Tibial nerve (tissue), 3 donors: ENCODE measurements at regions not wholly inside any gene's neighbourhood (a gene's known extent, or its start where the extent isn't known, plus 50 kb on each side); places are given as distances from the start of the nearest gene placed in this dataset.

Experiments used
- POLR2A ChIP-seq, 2 donors: fragments of 450-650 bp; IDR thresholded peaks; one replicate each; pipeline ENCODE4 v1.6.1; 2017; ENCODE audit warnings: antibody characterized with exemption in 2 of 2, mild to moderate bottlenecking in 2 of 2, moderate library complexity in 2 of 2
- TF ChIP-seq, protein P1 (sequence below), 5 experiments: fragments of 200-600 bp in 3 of 5; fragments of 450-650 bp in 2 of 5; sonication (generic) in 3 of 5; IDR thresholded peaks; one replicate each; pipeline ENCODE4 v1.5.1; 2016 to 2019; ENCODE audit warnings: antibody characterized with exemption in 5 of 5, mild to moderate bottlenecking in 3 of 5, moderate library complexity in 2 of 5

DNA sequence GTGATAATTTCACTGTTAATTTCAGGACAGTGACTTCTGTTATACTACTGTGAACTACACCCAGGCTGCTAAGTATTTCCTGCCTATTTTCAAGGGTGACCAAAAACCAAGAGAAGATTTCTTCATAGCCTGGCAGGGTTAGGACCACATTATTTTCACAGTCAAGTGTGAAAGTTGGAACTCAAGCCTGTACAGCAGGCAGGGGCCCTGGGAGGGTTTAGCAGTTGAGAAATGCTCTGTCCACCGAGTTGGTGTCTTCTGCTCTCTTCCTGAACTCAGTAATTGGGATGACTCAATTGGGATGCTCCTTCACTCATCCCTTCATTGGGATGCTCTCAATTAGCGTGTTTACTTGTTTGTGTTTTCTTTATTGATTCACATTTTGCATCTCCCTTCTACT, 347.3 kb upstream of the CDH11 start:
- TF ChIP-seq, protein P1, sequence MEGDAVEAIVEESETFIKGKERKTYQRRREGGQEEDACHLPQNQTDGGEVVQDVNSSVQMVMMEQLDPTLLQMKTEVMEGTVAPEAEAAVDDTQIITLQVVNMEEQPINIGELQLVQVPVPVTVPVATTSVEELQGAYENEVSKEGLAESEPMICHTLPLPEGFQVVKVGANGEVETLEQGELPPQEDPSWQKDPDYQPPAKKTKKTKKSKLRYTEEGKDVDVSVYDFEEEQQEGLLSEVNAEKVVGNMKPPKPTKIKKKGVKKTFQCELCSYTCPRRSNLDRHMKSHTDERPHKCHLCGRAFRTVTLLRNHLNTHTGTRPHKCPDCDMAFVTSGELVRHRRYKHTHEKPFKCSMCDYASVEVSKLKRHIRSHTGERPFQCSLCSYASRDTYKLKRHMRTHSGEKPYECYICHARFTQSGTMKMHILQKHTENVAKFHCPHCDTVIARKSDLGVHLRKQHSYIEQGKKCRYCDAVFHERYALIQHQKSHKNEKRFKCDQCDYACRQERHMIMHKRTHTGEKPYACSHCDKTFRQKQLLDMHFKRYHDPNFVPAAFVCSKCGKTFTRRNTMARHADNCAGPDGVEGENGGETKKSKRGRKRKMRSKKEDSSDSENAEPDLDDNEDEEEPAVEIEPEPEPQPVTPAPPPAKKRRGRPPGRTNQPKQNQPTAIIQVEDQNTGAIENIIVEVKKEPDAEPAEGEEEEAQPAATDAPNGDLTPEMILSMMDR (IDR thresholded peaks at IDR 0.05): no peak
- TF ChIP-seq POLR2A (IDR thresholded peaks at IDR 0.05): no peak
